ENCODE measurements at regions not wholly inside any gene's neighbourhood (a gene's known extent, or its start where the extent isn't known, plus 50 kb on each side); places are given as distances from the start of the nearest gene placed in this dataset.

DNA sequence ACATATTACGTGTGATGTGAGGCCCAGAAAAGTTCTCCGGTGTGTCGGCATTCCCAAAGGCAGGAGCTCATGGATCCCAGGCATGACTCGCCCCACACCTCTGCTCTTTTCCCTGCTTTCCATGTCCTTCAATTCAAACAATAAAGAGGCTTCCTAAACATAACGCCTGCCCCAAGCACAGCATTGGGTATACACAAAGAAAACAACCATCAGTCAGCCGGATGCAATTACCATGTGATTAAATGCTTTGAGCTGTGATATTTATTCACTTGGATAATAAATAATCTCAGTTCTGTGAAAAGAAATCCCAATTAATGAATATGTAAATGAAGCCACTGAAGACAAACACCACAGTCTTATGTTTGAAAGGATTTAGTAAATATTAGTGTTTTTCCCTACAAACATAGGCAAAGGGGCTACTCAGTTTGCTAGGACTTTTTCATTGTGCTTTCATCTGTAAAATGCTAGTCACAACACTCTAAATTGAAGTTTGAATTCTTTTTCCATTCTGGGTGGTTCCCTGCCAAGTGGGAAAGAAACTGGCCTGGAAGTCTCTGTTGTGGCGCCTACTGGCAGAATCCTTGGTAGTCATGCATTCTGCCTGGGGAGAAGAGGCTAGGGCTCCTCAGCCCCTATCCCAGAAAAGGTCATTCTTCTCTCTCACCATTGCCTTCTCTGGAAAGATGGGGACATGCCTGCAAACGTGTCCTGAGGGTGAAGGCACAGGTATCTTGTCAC, 144.7 kb downstream of the COL6A3 start:
- TF ChIP-seq, protein P1, sequence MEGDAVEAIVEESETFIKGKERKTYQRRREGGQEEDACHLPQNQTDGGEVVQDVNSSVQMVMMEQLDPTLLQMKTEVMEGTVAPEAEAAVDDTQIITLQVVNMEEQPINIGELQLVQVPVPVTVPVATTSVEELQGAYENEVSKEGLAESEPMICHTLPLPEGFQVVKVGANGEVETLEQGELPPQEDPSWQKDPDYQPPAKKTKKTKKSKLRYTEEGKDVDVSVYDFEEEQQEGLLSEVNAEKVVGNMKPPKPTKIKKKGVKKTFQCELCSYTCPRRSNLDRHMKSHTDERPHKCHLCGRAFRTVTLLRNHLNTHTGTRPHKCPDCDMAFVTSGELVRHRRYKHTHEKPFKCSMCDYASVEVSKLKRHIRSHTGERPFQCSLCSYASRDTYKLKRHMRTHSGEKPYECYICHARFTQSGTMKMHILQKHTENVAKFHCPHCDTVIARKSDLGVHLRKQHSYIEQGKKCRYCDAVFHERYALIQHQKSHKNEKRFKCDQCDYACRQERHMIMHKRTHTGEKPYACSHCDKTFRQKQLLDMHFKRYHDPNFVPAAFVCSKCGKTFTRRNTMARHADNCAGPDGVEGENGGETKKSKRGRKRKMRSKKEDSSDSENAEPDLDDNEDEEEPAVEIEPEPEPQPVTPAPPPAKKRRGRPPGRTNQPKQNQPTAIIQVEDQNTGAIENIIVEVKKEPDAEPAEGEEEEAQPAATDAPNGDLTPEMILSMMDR (IDR thresholded peaks at IDR 0.05; ENCODE audit: borderline replicate concordance, insufficient read depth, low read depth, low read length): no peak
- H3K4me3 ChIP-seq (ENCODE audit: low read depth, low read length): no peak overlapping the region

- no peak overlapping the region for H3K4me3 ChIP-seq (ENCODE audit: low read depth, low read length)
- TF ChIP-seq, protein P1 (IDR thresholded peaks at IDR 0.05; ENCODE audit: borderline replicate concordance, insufficient read depth, low read depth, low read length): no peak
These were observed 143.4 kb downstream of the COL6A3 start for GRCh38 chr2:237270520-237270919.

GRCh38 chr2:237271698-237272652, 142.0 kb downstream of the COL6A3 start:
- TF ChIP-seq, protein P1 (IDR thresholded peaks at IDR 0.05; ENCODE audit: borderline replicate concordance, insufficient read depth, low read depth, low read length): no peak
- H3K4me3 ChIP-seq (ENCODE audit: low read depth, low read length): no peak overlapping the region

Measured in GM12875 (cell line).